ENCODE measurements at regions not wholly inside any gene's neighbourhood (a gene's known extent, or its start where the extent isn't known, plus 50 kb on each side); places are given as distances from the start of the nearest gene placed in this dataset.

- Mint-ChIP-seq H3K4me3 (ENCODE audit: unreplicated experiment) (no peak overlapping the region), H3K4me1 (ENCODE audit: low read depth, unreplicated experiment) (no peaks in the 10 kb centered on the region), H3K27ac (ENCODE audit: unreplicated experiment) (no peak overlapping the region), H3K9me3 (ENCODE audit: unreplicated experiment) (no peaks in the 10 kb centered on the region), H3K27me3 (ENCODE audit: unreplicated experiment) (no peaks in the 10 kb centered on the region), H3K36me3 (ENCODE audit: unreplicated experiment) (no peaks in the 10 kb centered on the region)
- no peak for DNase-seq
- no peak for TF ChIP-seq CTCF (IDR thresholded peaks at IDR 0.05; ENCODE audit: partially characterized antibody, unreplicated experiment)
Observed at GRCh38 chrX:35339796-35340195, 397.2 kb downstream of the FAM47B start.

DNA sequence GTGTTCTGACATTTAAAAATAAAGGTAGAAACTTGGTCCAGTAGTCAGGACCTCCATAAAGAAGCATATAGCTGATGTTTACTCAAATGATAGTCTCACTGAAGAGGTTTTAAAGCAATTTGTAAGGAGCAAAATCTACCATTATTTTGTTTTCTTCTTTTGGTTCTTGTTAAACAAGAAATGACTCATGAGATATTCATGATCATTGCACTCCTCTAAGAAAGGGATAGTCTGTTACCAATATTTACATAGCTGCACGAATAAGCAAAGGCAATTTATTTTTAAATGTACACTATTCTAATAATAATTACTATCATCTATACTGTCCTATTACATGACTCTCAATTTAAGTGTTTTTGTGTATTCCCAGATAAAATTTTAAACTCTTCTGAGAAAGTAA is 397.9 kb downstream of the FAM47B start:
- Mint-ChIP-seq H3K4me3 (ENCODE audit: unreplicated experiment) (no peak overlapping the region), H3K9me3 (ENCODE audit: unreplicated experiment) (no peaks in the 10 kb centered on the region), H3K27ac (ENCODE audit: unreplicated experiment) (no peak overlapping the region), H3K36me3 (ENCODE audit: unreplicated experiment) (no peaks in the 10 kb centered on the region), H3K4me1 (ENCODE audit: low read depth, unreplicated experiment) (no peaks in the 10 kb centered on the region), H3K27me3 (ENCODE audit: unreplicated experiment) (no peaks in the 10 kb centered on the region)
- TF ChIP-seq CTCF (IDR thresholded peaks at IDR 0.05; ENCODE audit: partially characterized antibody, unreplicated experiment): no peak
- no peak for DNase-seq

DNA sequence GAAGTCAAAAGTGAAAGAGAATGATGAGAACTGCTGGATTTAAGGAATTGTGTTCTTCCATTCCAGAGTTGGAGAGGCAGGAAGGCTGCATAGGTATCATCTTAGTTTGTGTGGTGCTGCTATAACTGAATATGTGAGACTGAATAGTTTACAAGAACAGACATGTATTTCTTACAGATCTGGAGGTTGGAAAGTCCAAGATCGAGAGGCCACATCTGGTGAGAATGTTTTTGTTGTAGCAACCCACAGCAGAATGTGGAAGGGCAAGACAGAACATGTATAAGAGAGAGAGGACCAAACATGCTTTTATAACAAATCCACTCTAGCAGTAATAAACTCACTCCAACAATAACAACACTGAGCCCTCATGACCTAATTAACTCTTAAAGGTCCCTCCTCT is 408.6 kb downstream of the FAM47B start:
- no peak overlapping the region for H3K4me3 Mint-ChIP-seq (ENCODE audit: unreplicated experiment)
- no peak for DNase-seq
- H3K4me1 Mint-ChIP-seq (ENCODE audit: low read depth, unreplicated experiment): no peaks in the 10 kb centered on the region
- no peaks in the 10 kb centered on the region for H3K9me3 Mint-ChIP-seq (ENCODE audit: unreplicated experiment)
- no peak for TF ChIP-seq CTCF (IDR thresholded peaks at IDR 0.05; ENCODE audit: partially characterized antibody, unreplicated experiment)
- no peak overlapping the region for H3K27ac Mint-ChIP-seq (ENCODE audit: unreplicated experiment)
- no peaks in the 10 kb centered on the region for H3K36me3 Mint-ChIP-seq (ENCODE audit: unreplicated experiment)
- H3K27me3 Mint-ChIP-seq (ENCODE audit: unreplicated experiment): no peaks in the 10 kb centered on the region

DNA sequence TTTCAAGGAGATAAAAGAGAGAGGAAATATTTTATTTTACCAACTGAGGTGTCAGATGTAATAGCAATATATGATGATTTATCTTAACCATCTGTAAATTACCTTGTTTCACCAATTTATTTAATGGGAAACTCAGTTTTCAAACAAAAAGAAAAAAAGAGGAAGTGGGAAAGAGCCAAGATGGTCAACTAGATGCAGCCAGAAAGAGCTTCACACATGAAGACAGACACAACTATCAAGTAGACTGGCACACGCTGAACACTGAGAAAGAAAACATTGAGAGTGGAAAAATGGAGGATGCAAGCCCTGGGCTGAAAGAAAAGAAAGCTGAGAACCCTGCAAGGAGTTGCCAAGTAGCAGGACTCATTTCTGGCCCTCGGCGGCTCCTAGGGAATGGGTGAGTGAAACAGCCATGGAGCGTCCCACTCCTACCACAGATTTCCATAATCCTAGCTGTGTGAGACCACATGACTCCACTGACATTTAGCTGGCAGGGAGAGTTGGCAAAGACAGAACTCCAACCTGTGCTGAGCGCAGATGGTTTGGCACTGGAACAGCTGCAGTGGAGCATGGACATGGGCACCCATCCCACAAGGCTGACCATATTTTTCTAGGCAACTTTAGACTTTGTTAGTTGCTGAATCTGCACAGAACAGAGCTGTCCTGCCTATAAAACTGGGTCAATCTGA is 409.3 kb downstream of the FAM47B start:
- no peaks in the 10 kb centered on the region for H3K4me1 Mint-ChIP-seq (ENCODE audit: low read depth, unreplicated experiment)
- H3K27ac Mint-ChIP-seq (ENCODE audit: unreplicated experiment): no peak overlapping the region
- TF ChIP-seq CTCF (IDR thresholded peaks at IDR 0.05; ENCODE audit: partially characterized antibody, unreplicated experiment): no peak
- DNase-seq: no peak
- no peaks in the 10 kb centered on the region for H3K9me3 Mint-ChIP-seq (ENCODE audit: unreplicated experiment)
- H3K36me3 Mint-ChIP-seq (ENCODE audit: unreplicated experiment): no peaks in the 10 kb centered on the region
- H3K4me3 Mint-ChIP-seq (ENCODE audit: unreplicated experiment): no peak overlapping the region
- H3K27me3 Mint-ChIP-seq (ENCODE audit: unreplicated experiment): no peaks in the 10 kb centered on the region

- H3K27me3 Mint-ChIP-seq (ENCODE audit: unreplicated experiment): no peaks in the 10 kb centered on the region
- DNase-seq: no peak
- TF ChIP-seq CTCF (IDR thresholded peaks at IDR 0.05; ENCODE audit: partially characterized antibody, unreplicated experiment): no peak
- no peak overlapping the region for H3K27ac Mint-ChIP-seq (ENCODE audit: unreplicated experiment)
- H3K36me3 Mint-ChIP-seq (ENCODE audit: unreplicated experiment): no peaks in the 10 kb centered on the region
- no peaks in the 10 kb centered on the region for H3K4me1 Mint-ChIP-seq (ENCODE audit: low read depth, unreplicated experiment)
- H3K4me3 Mint-ChIP-seq (ENCODE audit: unreplicated experiment): no peak overlapping the region
- no peaks in the 10 kb centered on the region for H3K9me3 Mint-ChIP-seq (ENCODE audit: unreplicated experiment)
Observed at GRCh38 chrX:35357656-35358055, 415.1 kb downstream of the FAM47B start.

Measured in glutamatergic neuron (in vitro differentiated cells).